ENCODE measurements at regions not wholly inside any gene's neighbourhood (a gene's known extent, or its start where the extent isn't known, plus 50 kb on each side); places are given as distances from the start of the nearest gene placed in this dataset.

DNA sequence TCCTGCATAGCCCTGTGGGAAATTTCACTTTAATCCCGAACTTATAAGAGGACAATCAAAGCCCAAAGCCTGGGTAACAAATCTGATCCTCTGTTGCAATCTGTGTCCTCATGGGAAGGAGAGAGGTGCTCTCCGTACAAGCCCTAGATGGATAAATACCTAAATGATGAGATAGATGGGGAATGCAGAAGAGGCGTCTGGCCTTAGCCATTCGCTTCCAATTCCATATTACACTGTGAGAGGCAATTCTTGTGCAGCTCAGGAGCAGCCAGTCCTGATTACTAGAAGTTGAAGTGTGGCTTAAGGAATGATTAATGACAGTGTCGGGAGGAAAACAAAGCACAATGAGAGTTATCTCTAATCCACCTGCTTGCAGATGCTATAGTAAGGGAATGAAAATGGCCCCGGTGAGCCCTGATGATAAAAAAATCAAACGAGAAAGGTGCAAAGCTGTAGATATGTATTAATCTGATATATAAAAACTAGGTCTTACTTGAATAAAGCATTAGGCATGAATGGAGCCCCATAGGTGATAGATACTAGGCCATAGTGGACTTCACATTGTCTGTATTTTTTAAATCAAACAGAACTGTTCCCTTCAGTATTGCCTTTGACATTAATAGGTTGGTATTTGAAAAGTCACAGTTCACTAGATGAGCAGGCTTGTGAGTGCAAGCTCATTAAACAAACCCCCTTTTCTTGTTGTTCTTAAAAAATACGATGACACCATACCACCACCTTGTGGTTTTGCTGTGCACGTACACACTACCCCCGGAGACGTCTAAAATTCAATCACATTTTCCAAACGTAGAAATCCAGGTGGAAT is 54.2 kb upstream of the TMCO5A start:
- TF ChIP-seq, protein P1, sequence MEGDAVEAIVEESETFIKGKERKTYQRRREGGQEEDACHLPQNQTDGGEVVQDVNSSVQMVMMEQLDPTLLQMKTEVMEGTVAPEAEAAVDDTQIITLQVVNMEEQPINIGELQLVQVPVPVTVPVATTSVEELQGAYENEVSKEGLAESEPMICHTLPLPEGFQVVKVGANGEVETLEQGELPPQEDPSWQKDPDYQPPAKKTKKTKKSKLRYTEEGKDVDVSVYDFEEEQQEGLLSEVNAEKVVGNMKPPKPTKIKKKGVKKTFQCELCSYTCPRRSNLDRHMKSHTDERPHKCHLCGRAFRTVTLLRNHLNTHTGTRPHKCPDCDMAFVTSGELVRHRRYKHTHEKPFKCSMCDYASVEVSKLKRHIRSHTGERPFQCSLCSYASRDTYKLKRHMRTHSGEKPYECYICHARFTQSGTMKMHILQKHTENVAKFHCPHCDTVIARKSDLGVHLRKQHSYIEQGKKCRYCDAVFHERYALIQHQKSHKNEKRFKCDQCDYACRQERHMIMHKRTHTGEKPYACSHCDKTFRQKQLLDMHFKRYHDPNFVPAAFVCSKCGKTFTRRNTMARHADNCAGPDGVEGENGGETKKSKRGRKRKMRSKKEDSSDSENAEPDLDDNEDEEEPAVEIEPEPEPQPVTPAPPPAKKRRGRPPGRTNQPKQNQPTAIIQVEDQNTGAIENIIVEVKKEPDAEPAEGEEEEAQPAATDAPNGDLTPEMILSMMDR (IDR thresholded peaks at IDR 0.05) = peak in 3 of 4 experiments; percentile 54 to 62 (median 59)
- no peak for TF ChIP-seq POLR2AphosphoS5 (IDR thresholded peaks at IDR 0.05)
- TF ChIP-seq POLR2A (IDR thresholded peaks at IDR 0.05) = no peak

All from prostate gland (tissue), 2 donors.